ENCODE measurements at regions not wholly inside any gene's neighbourhood (a gene's known extent, or its start where the extent isn't known, plus 50 kb on each side); places are given as distances from the start of the nearest gene placed in this dataset.

DNA sequence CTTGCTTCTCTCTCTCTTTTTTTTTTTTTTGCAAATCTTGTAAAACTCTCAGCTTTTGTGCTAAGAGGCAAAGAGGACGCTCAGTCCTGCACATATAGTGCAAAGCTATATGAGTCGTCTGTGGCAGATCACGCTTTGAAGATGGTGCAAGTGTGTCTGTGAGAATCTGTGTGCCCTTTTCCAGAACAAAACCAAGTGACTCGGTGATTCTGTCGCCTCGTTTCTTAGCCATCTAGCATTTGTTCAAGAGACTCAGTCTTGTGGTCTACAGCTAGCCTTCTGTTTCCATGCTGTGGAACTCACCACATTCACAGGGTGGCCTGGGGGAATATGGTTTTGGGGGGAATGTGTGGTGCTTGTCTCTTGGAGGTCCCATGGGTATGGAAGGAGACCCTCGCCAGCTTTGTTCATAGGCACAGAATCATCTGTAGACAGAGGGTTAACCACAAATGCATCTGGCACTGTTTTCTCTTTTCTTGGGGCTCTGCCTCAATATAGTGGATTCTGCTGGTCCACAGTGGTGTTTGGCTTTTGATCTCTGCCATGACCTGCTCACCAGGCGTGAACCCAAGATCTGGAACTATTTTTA, 82.1 kb downstream of the C9orf152 start:
- Mint-ChIP-seq H3K36me3 (ENCODE audit: low read depth) (no peaks in the 10 kb centered on the region), H3K27me3 (ENCODE audit: low read depth) (no peaks in the 10 kb centered on the region), H3K4me1 (peaks cover 72% of the 10 kb centered on the region), H3K27ac (peak overlapping the region; percentile 98 to 99 (median 98)), H3K9me3 (no peaks in the 10 kb centered on the region), H3K4me3 (peak overlapping the region; percentile 78 to 86 (median 82))
- TF ChIP-seq, protein P1, sequence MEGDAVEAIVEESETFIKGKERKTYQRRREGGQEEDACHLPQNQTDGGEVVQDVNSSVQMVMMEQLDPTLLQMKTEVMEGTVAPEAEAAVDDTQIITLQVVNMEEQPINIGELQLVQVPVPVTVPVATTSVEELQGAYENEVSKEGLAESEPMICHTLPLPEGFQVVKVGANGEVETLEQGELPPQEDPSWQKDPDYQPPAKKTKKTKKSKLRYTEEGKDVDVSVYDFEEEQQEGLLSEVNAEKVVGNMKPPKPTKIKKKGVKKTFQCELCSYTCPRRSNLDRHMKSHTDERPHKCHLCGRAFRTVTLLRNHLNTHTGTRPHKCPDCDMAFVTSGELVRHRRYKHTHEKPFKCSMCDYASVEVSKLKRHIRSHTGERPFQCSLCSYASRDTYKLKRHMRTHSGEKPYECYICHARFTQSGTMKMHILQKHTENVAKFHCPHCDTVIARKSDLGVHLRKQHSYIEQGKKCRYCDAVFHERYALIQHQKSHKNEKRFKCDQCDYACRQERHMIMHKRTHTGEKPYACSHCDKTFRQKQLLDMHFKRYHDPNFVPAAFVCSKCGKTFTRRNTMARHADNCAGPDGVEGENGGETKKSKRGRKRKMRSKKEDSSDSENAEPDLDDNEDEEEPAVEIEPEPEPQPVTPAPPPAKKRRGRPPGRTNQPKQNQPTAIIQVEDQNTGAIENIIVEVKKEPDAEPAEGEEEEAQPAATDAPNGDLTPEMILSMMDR (IDR thresholded peaks at IDR 0.05; ENCODE audit: unreplicated experiment in 3 of 3), result no peak

DNA sequence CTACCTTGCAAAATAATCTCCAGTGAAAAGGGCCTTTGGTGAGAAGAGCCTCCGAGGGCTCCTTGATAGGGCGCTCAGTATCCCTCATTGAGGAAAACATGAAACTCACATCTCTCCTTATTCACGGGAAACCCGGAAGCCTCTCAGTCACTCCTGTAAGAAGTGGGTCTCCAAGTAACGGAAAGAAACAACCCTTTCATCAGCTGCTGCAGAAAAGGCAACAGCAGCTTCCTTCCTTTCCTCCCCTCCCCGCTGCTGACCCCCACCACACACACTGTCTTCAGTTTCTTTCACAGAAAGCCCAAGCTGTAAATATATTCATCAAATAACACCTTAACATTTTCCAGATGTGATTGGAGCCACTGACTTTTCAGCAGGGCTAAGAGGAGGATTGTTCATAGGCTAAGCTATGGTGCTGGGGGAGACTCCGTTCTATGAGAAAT, 81.4 kb downstream of the C9orf152 start:
- TF ChIP-seq, protein P1 (IDR thresholded peaks at IDR 0.05; ENCODE audit: unreplicated experiment in 3 of 3), result no peak
- Mint-ChIP-seq H3K27me3 (ENCODE audit: low read depth) (no peaks in the 10 kb centered on the region), H3K36me3 (ENCODE audit: low read depth) (peaks cover under 1% of the 10 kb centered on the region), H3K27ac (peak overlapping the region; percentile 98 to 99 (median 98)), H3K4me1 (peaks cover 77% of the 10 kb centered on the region), H3K4me3 (peak overlapping the region; percentile 78 to 86 (median 82)), H3K9me3 (no peaks in the 10 kb centered on the region)

GRCh38 chr9:110126986-110127864, 80.7 kb downstream of the C9orf152 start:
- peak overlapping the region; percentile 98 to 99 (median 98) for H3K27ac Mint-ChIP-seq
- TF ChIP-seq, protein P1 (IDR thresholded peaks at IDR 0.05; ENCODE audit: unreplicated experiment in 3 of 3), result no peak
- H3K9me3 Mint-ChIP-seq, result no peaks in the 10 kb centered on the region
- H3K27me3 Mint-ChIP-seq (ENCODE audit: low read depth), result no peaks in the 10 kb centered on the region
- peaks cover 5% of the 10 kb centered on the region for H3K36me3 Mint-ChIP-seq (ENCODE audit: low read depth)
- peak overlapping the region; percentile 78 to 86 (median 82) for H3K4me3 Mint-ChIP-seq
- peaks cover 81% of the 10 kb centered on the region for H3K4me1 Mint-ChIP-seq

- TF ChIP-seq, protein P1 (IDR thresholded peaks at IDR 0.05; ENCODE audit: unreplicated experiment in 3 of 3), result no peak
- H3K4me3 Mint-ChIP-seq, result peak overlapping the region; percentile 38 to 86 (median 82)
Measured at GRCh38 chr9:110128664-110129329, 79.2 kb downstream of the C9orf152 start.

DNA sequence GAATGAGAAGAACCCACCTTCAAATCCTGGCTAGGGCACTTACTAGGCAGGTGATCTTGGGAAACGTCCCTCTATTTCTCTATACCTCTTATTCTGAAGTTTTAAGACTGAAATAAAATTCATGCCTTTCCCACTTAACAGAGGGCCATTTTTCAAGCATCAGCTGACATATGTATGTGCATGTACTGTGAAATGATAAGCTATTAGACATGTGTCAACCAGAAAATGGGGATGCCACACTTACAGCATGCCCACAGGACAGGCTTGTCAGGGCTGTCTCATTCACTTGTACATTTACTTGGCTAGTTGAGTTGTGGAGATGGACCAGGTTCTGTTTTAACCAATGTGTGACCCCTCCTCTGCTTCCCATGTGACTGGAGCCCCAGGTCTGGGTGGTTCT, 78.5 kb downstream of the C9orf152 start:
- Mint-ChIP-seq H3K27ac (peak overlapping the region; percentile 98 to 99 (median 98)), H3K9me3 (no peaks in the 10 kb centered on the region), H3K36me3 (ENCODE audit: low read depth) (peaks cover 5% of the 10 kb centered on the region), H3K4me3 (peak overlapping the region in 2 of 3 experiments; percentile 3 to 62), H3K27me3 (ENCODE audit: low read depth) (no peaks in the 10 kb centered on the region), H3K4me1 (peaks cover 72% of the 10 kb centered on the region)
- TF ChIP-seq, protein P1 (IDR thresholded peaks at IDR 0.05; ENCODE audit: unreplicated experiment in 3 of 3), result no peak

More at GRCh38 chr9:110128664-110129329, 79.2 kb downstream of the C9orf152 start:
- Mint-ChIP-seq H3K4me1 (peaks cover 78% of the 10 kb centered on the region), H3K27me3 (ENCODE audit: low read depth) (no peaks in the 10 kb centered on the region), H3K27ac (peak overlapping the region; percentile 98 to 99 (median 98)), H3K9me3 (no peaks in the 10 kb centered on the region), H3K36me3 (ENCODE audit: low read depth) (peaks cover 5% of the 10 kb centered on the region)
